A673 (cell line): ENCODE measurements at regions not wholly inside any gene's neighbourhood (a gene's known extent, or its start where the extent isn't known, plus 50 kb on each side); places are given as distances from the start of the nearest gene placed in this dataset.

ENCODE experiments used
- BruUV-seq: library from RNA; stranded (reverse); fragments of 400-500 nt; replicated peaks from 2 replicates; lab custom pipeline; 2021; lab: Mats Ljungman, UMichigan
- CTCF ChIA-PET: fragments of 300-600 bp; sonication (Branson Sonifier 250); formaldehyde crosslinking; loops from one replicate; lab custom pipeline; 2022; ENCODE audit warnings: antibody characterized with exemption; lab: Charles Lee
- POLR2A ChIA-PET: fragments of 300-600 bp; sonication (Branson Sonifier 250); formaldehyde crosslinking; loops from one replicate; lab custom pipeline; 2022; ENCODE audit warnings: antibody characterized with exemption; ENCODE audit not compliant: low non-redundant PET; lab: Charles Lee
- DNase-seq: peaks from one replicate; pipeline ENCODE4 v3.0.0-alpha.2; 2015; ENCODE audit warnings: low spot score
- H3K27ac ChIP-seq: fragments of 200-600 bp; sonication (generic); 2 replicates; pipeline ENCODE4 v1.5.1; 2016; ENCODE audit warnings: mixed run types, low read depth, mild to moderate bottlenecking, mixed read lengths, antibody characterized with exemption, low read length; ENCODE audit not compliant: poor library complexity, severe bottlenecking
- H3K27me3 ChIP-seq: fragments of 200-600 bp; sonication (generic); replicated peaks from 2 replicates; pipeline ENCODE4 v1.6.1; 2017; ENCODE audit warnings: mixed run types, low read depth, mild to moderate bottlenecking, mixed read lengths, antibody characterized with exemption, low read length; ENCODE audit not compliant: insufficient read depth, poor library complexity
- H3K36me3 ChIP-seq: fragments of 200-600 bp; sonication (generic); 2 replicates; pipeline ENCODE4 v1.6.1; 2016; ENCODE audit warnings: mixed run types, mild to moderate bottlenecking, mixed read lengths, antibody characterized with exemption, low read length; ENCODE audit not compliant: insufficient read depth, poor library complexity, severe bottlenecking
- H3K4me1 ChIP-seq: fragments of 200-600 bp; sonication (generic); 2 replicates; pipeline ENCODE4 v1.6.1; 2017; ENCODE audit warnings: mixed run types, mild to moderate bottlenecking, mixed read lengths, antibody characterized with exemption, low read length; ENCODE audit not compliant: insufficient read depth, poor library complexity, severe bottlenecking
- H3K4me3 ChIP-seq: fragments of 200-600 bp; sonication (generic); 2 replicates; pipeline ENCODE4 v1.5.1; 2016; ENCODE audit warnings: low read depth, mixed run types, mild to moderate bottlenecking, mixed read lengths, low read length; ENCODE audit not compliant: poor library complexity, severe bottlenecking
- H3K9me3 ChIP-seq: fragments of 200-600 bp; sonication (generic); 2 replicates; pipeline ENCODE4 v1.6.1; 2016; ENCODE audit warnings: mixed run types, low read depth, mild to moderate bottlenecking, mixed read lengths, antibody characterized with exemption, low read length; ENCODE audit not compliant: poor library complexity, severe bottlenecking
- EZH2 ChIP-seq: fragments of 200-600 bp; sonication (generic); IDR thresholded peaks from 2 replicates; pipeline ENCODE4 v1.6.1; 2017; ENCODE audit warnings: borderline replicate concordance, low read depth, mild to moderate bottlenecking, mixed read lengths, antibody characterized with exemption, low read length; ENCODE audit not compliant: poor library complexity, severe bottlenecking
- intact Hi-C: fragments of 100-400 bp; cut with micrococcal nuclease; formaldehyde crosslinking; loops from one replicate; pipeline ENCODE4 v1.10.0; 2022; ENCODE audit not compliant: unreplicated experiment
- TF ChIP-seq, protein P1 (sequence below): fragments of 300-800, 200-600 bp; sonication (generic); conservative IDR thresholded peaks from 2 replicates; pipeline ENCODE4 v1.5.1; 2017; ENCODE audit warnings: low read depth, mild to moderate bottlenecking, antibody characterized with exemption, low read length, moderate library complexity, mixed read lengths

DNA sequence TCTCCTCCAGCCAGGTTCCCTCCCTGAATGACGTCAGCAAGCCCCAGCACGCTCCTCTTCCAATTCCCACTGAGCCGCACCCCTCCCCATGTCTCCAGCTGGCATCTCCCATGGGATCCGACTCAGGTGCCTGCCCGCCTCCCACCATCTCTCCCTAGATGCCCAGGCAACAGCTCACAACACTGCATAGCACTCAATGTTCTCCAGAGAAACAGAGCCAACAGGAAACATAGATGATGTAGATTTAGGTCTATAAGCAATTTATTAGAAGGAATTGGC is 532.3 kb downstream of the BRD1 start:
- H3K27me3 ChIP-seq: no peaks in the 10 kb centered on the region
- intact Hi-C loops: no loop called here
- DNase-seq: no peak
- H3K4me1 ChIP-seq: no peaks in the 10 kb centered on the region
- no TSS peak for BruUV-seq
- TF ChIP-seq, protein P1, sequence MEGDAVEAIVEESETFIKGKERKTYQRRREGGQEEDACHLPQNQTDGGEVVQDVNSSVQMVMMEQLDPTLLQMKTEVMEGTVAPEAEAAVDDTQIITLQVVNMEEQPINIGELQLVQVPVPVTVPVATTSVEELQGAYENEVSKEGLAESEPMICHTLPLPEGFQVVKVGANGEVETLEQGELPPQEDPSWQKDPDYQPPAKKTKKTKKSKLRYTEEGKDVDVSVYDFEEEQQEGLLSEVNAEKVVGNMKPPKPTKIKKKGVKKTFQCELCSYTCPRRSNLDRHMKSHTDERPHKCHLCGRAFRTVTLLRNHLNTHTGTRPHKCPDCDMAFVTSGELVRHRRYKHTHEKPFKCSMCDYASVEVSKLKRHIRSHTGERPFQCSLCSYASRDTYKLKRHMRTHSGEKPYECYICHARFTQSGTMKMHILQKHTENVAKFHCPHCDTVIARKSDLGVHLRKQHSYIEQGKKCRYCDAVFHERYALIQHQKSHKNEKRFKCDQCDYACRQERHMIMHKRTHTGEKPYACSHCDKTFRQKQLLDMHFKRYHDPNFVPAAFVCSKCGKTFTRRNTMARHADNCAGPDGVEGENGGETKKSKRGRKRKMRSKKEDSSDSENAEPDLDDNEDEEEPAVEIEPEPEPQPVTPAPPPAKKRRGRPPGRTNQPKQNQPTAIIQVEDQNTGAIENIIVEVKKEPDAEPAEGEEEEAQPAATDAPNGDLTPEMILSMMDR: no peak
- TF ChIP-seq EZH2: no peak
- H3K9me3 ChIP-seq: peaks cover 5% of the 10 kb centered on the region
- no peak overlapping the region for H3K27ac ChIP-seq
- H3K36me3 ChIP-seq: no peaks in the 10 kb centered on the region
- ChIA-PET POLR2A (no interaction called here), CTCF (no interaction called here)
- no peak overlapping the region for H3K4me3 ChIP-seq

GRCh38 chr22:49294656-49295464 is 532.8 kb downstream of the BRD1 start:
- Histone ChIP-seq H3K27ac (no peak overlapping the region), H3K9me3 (peaks cover 5% of the 10 kb centered on the region), H3K27me3 (no peaks in the 10 kb centered on the region), H3K36me3 (no peaks in the 10 kb centered on the region), H3K4me3 (no peak overlapping the region), H3K4me1 (no peaks in the 10 kb centered on the region)
- CTCF ChIA-PET: no interaction called here
- intact Hi-C loops: no loop called here
- DNase-seq: no peak
- no TSS peak for BruUV-seq
- TF ChIP-seq EZH2: no peak
- TF ChIP-seq, protein P1: no peak
- POLR2A ChIA-PET: no interaction called here

DNA sequence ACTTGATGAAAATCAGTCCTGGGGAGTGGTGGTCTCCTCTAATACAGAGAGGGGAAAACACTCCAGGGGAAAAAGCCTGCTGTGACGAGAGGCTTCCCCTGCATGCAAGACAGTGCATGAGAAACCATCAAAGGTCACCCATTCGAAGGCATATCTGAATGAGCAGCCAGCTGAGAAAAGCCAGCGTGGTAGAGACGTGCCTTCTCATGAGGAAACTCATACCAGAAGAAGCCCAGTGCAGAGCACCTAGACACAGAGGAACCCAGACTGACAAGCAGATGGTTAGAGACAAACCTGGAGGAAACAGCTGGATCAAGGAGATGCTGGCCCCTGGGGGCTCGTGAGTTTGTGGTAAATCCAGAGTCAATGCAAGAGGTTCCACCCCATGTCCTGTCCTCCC is 534.8 kb downstream of the BRD1 start:
- TF ChIP-seq, protein P1: no peak
- no peak for TF ChIP-seq EZH2
- DNase-seq: no peak
- Histone ChIP-seq H3K27ac (no peak overlapping the region), H3K4me1 (no peaks in the 10 kb centered on the region), H3K36me3 (no peaks in the 10 kb centered on the region), H3K4me3 (no peak overlapping the region), H3K9me3 (peaks cover 5% of the 10 kb centered on the region), H3K27me3 (no peaks in the 10 kb centered on the region)
- BruUV-seq: no TSS peak
- intact Hi-C loops: no loop called here
- POLR2A ChIA-PET: no interaction called here
- CTCF ChIA-PET: no interaction called here
